ENCODE measurements at regions not wholly inside any gene's neighbourhood (a gene's known extent, or its start where the extent isn't known, plus 50 kb on each side); places are given as distances from the start of the nearest gene placed in this dataset.

DNA sequence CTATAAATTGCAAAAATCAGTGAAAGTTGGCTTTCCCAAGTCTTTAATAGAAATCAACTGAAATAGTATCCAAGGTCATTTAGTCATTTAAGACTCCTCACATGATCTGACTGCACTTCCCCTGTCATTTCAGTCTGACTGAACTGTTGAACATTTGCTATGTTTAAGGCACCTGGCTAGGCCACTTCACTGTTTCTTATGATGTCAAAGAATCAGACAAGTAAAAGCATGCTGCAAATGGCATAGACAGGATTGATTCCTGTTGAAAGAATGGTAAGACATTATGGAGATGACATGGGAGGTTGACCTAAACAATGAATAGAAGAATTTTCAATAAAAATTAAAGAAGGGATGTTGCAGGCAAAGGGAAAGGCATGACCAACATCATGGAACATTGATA lies 502.1 kb downstream of the NFIB start:
- Mint-ChIP-seq H3K27ac (no peak overlapping the region), H3K4me3 (no peak overlapping the region), H3K27me3 (ENCODE audit: insufficient read depth) (no peaks in the 10 kb centered on the region), H3K4me1 (peaks cover 4% of the 10 kb centered on the region), H3K36me3 (ENCODE audit: low read depth) (no peaks in the 10 kb centered on the region), H3K9me3 (no peaks in the 10 kb centered on the region)
- TF ChIP-seq, protein P1, sequence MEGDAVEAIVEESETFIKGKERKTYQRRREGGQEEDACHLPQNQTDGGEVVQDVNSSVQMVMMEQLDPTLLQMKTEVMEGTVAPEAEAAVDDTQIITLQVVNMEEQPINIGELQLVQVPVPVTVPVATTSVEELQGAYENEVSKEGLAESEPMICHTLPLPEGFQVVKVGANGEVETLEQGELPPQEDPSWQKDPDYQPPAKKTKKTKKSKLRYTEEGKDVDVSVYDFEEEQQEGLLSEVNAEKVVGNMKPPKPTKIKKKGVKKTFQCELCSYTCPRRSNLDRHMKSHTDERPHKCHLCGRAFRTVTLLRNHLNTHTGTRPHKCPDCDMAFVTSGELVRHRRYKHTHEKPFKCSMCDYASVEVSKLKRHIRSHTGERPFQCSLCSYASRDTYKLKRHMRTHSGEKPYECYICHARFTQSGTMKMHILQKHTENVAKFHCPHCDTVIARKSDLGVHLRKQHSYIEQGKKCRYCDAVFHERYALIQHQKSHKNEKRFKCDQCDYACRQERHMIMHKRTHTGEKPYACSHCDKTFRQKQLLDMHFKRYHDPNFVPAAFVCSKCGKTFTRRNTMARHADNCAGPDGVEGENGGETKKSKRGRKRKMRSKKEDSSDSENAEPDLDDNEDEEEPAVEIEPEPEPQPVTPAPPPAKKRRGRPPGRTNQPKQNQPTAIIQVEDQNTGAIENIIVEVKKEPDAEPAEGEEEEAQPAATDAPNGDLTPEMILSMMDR (conservative IDR thresholded peaks at IDR 0.05): no peak
- no peak overlapping the region for H3K27ac ChIP-seq (ENCODE audit: low read depth, low read length)
- H3K9me3 ChIP-seq (ENCODE audit: control insufficient read depth, low read length): no peaks in the 10 kb centered on the region
- H3K4me1 ChIP-seq (ENCODE audit: control insufficient read depth, insufficient read depth, low read length): peaks cover 5% of the 10 kb centered on the region
- H3K9ac ChIP-seq (ENCODE audit: extremely low read depth, low read length, poor library complexity, severe bottlenecking): no peak overlapping the region
- no peak for DNase-seq
- H3K4me3 ChIP-seq (ENCODE audit: low read length): no peak overlapping the region
- no peaks in the 10 kb centered on the region for H3K27me3 ChIP-seq (ENCODE audit: control insufficient read depth, insufficient read depth, low read length, poor library complexity, severe bottlenecking)
- H3K36me3 ChIP-seq (ENCODE audit: control insufficient read depth, insufficient read depth, low read length): no peaks in the 10 kb centered on the region

DNA sequence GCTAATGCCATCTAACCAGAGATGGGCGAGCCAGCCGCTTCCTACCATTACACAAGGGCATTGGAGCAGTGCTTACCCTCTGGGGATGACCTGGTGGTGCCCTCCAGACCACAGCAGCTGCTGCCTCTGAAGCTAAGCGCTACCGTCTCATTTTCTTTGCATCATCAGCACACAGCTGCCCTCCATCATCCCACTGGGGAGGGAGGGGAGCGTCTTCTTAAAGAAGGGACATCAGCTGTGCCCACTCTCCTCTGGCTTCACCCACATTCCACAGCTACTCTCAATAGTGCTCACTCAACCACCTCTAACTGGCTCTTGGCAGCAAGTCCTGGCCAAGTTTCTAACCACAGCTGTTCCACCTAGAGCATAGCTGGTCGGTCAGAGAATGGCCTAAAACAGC lies 503.4 kb downstream of the NFIB start:
- DNase-seq: no peak
- Mint-ChIP-seq H3K36me3 (ENCODE audit: low read depth) (no peaks in the 10 kb centered on the region), H3K4me3 (no peak overlapping the region), H3K9me3 (no peaks in the 10 kb centered on the region), H3K27ac (no peak overlapping the region), H3K4me1 (peaks cover 4% of the 10 kb centered on the region), H3K27me3 (ENCODE audit: insufficient read depth) (no peaks in the 10 kb centered on the region)
- no peaks in the 10 kb centered on the region for H3K27me3 ChIP-seq (ENCODE audit: control insufficient read depth, insufficient read depth, low read length, poor library complexity, severe bottlenecking)
- peaks cover 2% of the 10 kb centered on the region for H3K4me1 ChIP-seq (ENCODE audit: control insufficient read depth, insufficient read depth, low read length)
- TF ChIP-seq, protein P1 (conservative IDR thresholded peaks at IDR 0.05): no peak
- H3K9ac ChIP-seq (ENCODE audit: extremely low read depth, low read length, poor library complexity, severe bottlenecking): no peak overlapping the region
- no peaks in the 10 kb centered on the region for H3K9me3 ChIP-seq (ENCODE audit: control insufficient read depth, low read length)
- H3K4me3 ChIP-seq (ENCODE audit: low read length): no peak overlapping the region
- 96 to 100% methylated on average over 3 to 6 of the region's 6 CpGs for WGBS, 2 experiments (ENCODE audit: insufficient coverage in 1 of 2, insufficient read length in 1 of 2)
- H3K27ac ChIP-seq (ENCODE audit: low read depth, low read length): no peak overlapping the region
- H3K36me3 ChIP-seq (ENCODE audit: control insufficient read depth, insufficient read depth, low read length): no peaks in the 10 kb centered on the region

DNA sequence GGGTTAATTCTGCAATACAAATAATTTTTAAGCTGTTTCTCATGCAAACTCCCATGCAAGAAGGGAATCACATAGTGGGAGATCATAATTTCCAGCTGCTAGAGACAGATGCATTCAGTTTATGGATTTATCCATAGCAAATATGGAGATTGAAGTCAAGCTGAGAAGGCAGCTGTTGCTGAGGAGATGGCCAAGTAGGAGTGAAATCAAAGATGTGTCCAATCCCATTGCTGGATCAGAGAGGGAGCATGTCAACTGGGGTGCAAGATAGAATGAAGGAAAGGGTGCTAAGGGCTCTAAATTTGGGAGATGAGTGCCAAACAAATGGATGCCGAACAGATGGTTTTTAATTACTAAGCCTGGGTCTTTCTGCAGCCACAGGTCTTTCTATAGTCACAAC lies 504.5 kb downstream of the NFIB start:
- WGBS, 2 experiments (ENCODE audit: insufficient coverage in 1 of 2, insufficient read length in 1 of 2): 89% methylated on average over 1 of the region's 1 CpG; no CpG with 5 or more reads in 1 of the 2 experiments
- H3K9me3 Mint-ChIP-seq: no peaks in the 10 kb centered on the region
- H3K36me3 ChIP-seq (ENCODE audit: control insufficient read depth, insufficient read depth, low read length): no peaks in the 10 kb centered on the region
- H3K27ac Mint-ChIP-seq: no peak overlapping the region
- no peaks in the 10 kb centered on the region for H3K27me3 ChIP-seq (ENCODE audit: control insufficient read depth, insufficient read depth, low read length, poor library complexity, severe bottlenecking)
- H3K4me3 Mint-ChIP-seq: no peak overlapping the region
- H3K4me3 ChIP-seq (ENCODE audit: low read length): no peak overlapping the region
- no peaks in the 10 kb centered on the region for H3K9me3 ChIP-seq (ENCODE audit: control insufficient read depth, low read length)
- no peak for DNase-seq
- H3K4me1 ChIP-seq (ENCODE audit: control insufficient read depth, insufficient read depth, low read length): no peaks in the 10 kb centered on the region
- H3K27ac ChIP-seq (ENCODE audit: low read depth, low read length): no peak overlapping the region
- H3K27me3 Mint-ChIP-seq (ENCODE audit: insufficient read depth): no peaks in the 10 kb centered on the region
- TF ChIP-seq, protein P1 (conservative IDR thresholded peaks at IDR 0.05): no peak
- H3K4me1 Mint-ChIP-seq: no peaks in the 10 kb centered on the region
- no peak overlapping the region for H3K9ac ChIP-seq (ENCODE audit: extremely low read depth, low read length, poor library complexity, severe bottlenecking)
- no peaks in the 10 kb centered on the region for H3K36me3 Mint-ChIP-seq (ENCODE audit: low read depth)
